Type B pancreatic cell (in vitro differentiated cells): ENCODE measurements at regions not wholly inside any gene's neighbourhood (a gene's known extent, or its start where the extent isn't known, plus 50 kb on each side); places are given as distances from the start of the nearest gene placed in this dataset.

ENCODE experiments used
- DNase-seq: peaks from one replicate; pipeline ENCODE4 v3.0.0; 2021; ENCODE audit warnings: mixed read lengths; ENCODE audit not compliant: unreplicated experiment; ENCODE audit errors: extremely low spot score
- H3K27ac Mint-ChIP-seq: 2 replicates; pipeline ENCODE4 v1.8.0; 2021; ENCODE audit warnings: mild to moderate bottlenecking, mixed read lengths
- H3K27me3 Mint-ChIP-seq: 2 replicates; pipeline ENCODE4 v1.8.0; 2021; ENCODE audit warnings: mixed read lengths
- H3K36me3 Mint-ChIP-seq: 2 replicates; pipeline ENCODE4 v1.8.0; 2021; ENCODE audit warnings: mixed read lengths
- H3K4me1 Mint-ChIP-seq: one replicate; pipeline ENCODE4 v1.8.0; 2021; ENCODE audit warnings: mixed read lengths; ENCODE audit not compliant: unreplicated experiment
- H3K4me3 Mint-ChIP-seq: 2 replicates; pipeline ENCODE4 v1.8.0; 2021; ENCODE audit warnings: mild to moderate bottlenecking, mixed read lengths
- H3K9me3 Mint-ChIP-seq: 2 replicates; pipeline ENCODE4 v1.8.0; 2021; ENCODE audit warnings: mixed read lengths
- CTCF ChIP-seq: fragments of 200-600 bp; sonication (generic); conservative IDR thresholded peaks from 2 replicates; pipeline ENCODE4 v1.5.0; 2021; ENCODE audit warnings: antibody characterized with exemption, mild to moderate bottlenecking

GRCh38 chr5:30112867-30113266, 1080.6 kb upstream of the CDH6 start:
- Mint-ChIP-seq H3K27me3 (no peaks in the 10 kb centered on the region), H3K9me3 (no peaks in the 10 kb centered on the region), H3K4me3 (no peak overlapping the region), H3K36me3 (no peaks in the 10 kb centered on the region), H3K27ac (no peak overlapping the region), H3K4me1 (no peaks in the 10 kb centered on the region)
- no peak for TF ChIP-seq CTCF
- DNase-seq, result no peak

- TF ChIP-seq CTCF, result no peak
- Mint-ChIP-seq H3K36me3 (no peaks in the 10 kb centered on the region), H3K4me3 (no peak overlapping the region), H3K27me3 (no peaks in the 10 kb centered on the region), H3K27ac (no peak overlapping the region), H3K4me1 (no peaks in the 10 kb centered on the region), H3K9me3 (no peaks in the 10 kb centered on the region)
- no peak for DNase-seq
Observed at GRCh38 chr5:30108051-30108450, 1085.4 kb upstream of the CDH6 start.

- TF ChIP-seq CTCF, result no peak
- no peaks in the 10 kb centered on the region for H3K27me3 Mint-ChIP-seq
- no peak for DNase-seq
- no peaks in the 10 kb centered on the region for H3K36me3 Mint-ChIP-seq
- H3K27ac Mint-ChIP-seq, result no peak overlapping the region
- no peak overlapping the region for H3K4me3 Mint-ChIP-seq
- H3K4me1 Mint-ChIP-seq, result no peaks in the 10 kb centered on the region
- no peaks in the 10 kb centered on the region for H3K9me3 Mint-ChIP-seq
Observed at GRCh38 chr5:30106596-30106995, 1086.9 kb upstream of the CDH6 start.

GRCh38 chr5:30104872-30105596, 1088.5 kb upstream of the CDH6 start:
- no peak for TF ChIP-seq CTCF
- H3K27ac Mint-ChIP-seq, result no peak overlapping the region

GRCh38 chr5:30103452-30104202, 1089.9 kb upstream of the CDH6 start:
- Mint-ChIP-seq H3K9me3 (no peaks in the 10 kb centered on the region), H3K4me1 (no peaks in the 10 kb centered on the region), H3K4me3 (no peak overlapping the region), H3K27ac (no peak overlapping the region), H3K27me3 (no peaks in the 10 kb centered on the region), H3K36me3 (no peaks in the 10 kb centered on the region)
- TF ChIP-seq CTCF, result no peak
- no peak for DNase-seq

More at GRCh38 chr5:30104872-30105596, 1088.5 kb upstream of the CDH6 start:
- no peaks in the 10 kb centered on the region for H3K4me1 Mint-ChIP-seq
- no peaks in the 10 kb centered on the region for H3K36me3 Mint-ChIP-seq
- no peaks in the 10 kb centered on the region for H3K27me3 Mint-ChIP-seq
- no peaks in the 10 kb centered on the region for H3K9me3 Mint-ChIP-seq
- no peak overlapping the region for H3K4me3 Mint-ChIP-seq
- DNase-seq, result no peak
